HepG2 (cell line): ENCODE measurements at regions not wholly inside any gene's neighbourhood (a gene's known extent, or its start where the extent isn't known, plus 50 kb on each side); places are given as distances from the start of the nearest gene placed in this dataset.
A peak's percentile ranks its signal among the peaks of the same experiment; 100 is the strongest.

Source experiments
- ATF4 ChIP-seq, 2 experiments: fragments of 450-650 bp in 1 of 2; sonication (generic) in 1 of 2; formaldehyde crosslinking; IDR thresholded peaks; 2 replicates each; pipeline versions ENCODE4 v1.5.0 to v1.8.0; 2020 to 2022; ENCODE audit warnings: mild to moderate bottlenecking in 1 of 2, missing genetic modification reagents in 1 of 2
- E2F1 ChIP-seq: sonication (generic); formaldehyde crosslinking; IDR thresholded peaks from 2 replicates; pipeline ENCODE4 v1.5.0; 2020; ENCODE audit warnings: missing genetic modification reagents
- HMGXB4 ChIP-seq, 2 experiments: sonication (generic) in 1 of 2; formaldehyde crosslinking in 1 of 2; IDR thresholded peaks; 2 replicates each; pipeline versions ENCODE4 v1.4.0 to v1.6.1; 2018 to 2020; ENCODE audit warnings: missing genetic modification reagents in 2 of 2, borderline replicate concordance in 1 of 2, low read depth in 1 of 2, mild to moderate bottlenecking in 1 of 2, missing biosample characterization in 1 of 2
- HOXA5 ChIP-seq: sonication (generic); formaldehyde crosslinking; IDR thresholded peaks from 2 replicates; pipeline ENCODE4 v1.4.0; 2020; ENCODE audit warnings: missing genetic modification reagents
- HOXA9 ChIP-seq: sonication (generic); formaldehyde crosslinking; IDR thresholded peaks from 2 replicates; pipeline ENCODE4 v1.8.1; 2022; ENCODE audit warnings: missing genetic modification reagents, mild to moderate bottlenecking, moderate library complexity, borderline replicate concordance
- MZF1 ChIP-seq: sonication (generic); formaldehyde crosslinking; IDR thresholded peaks from 2 replicates; pipeline ENCODE4 v1.8.1; 2023; ENCODE audit warnings: mild to moderate bottlenecking, missing genetic modification reagents, borderline replicate concordance
- SETDB1 ChIP-seq: sonication (generic); formaldehyde crosslinking; IDR thresholded peaks from 2 replicates; pipeline ENCODE4 v1.5.1; 2020; ENCODE audit warnings: missing genetic modification reagents, mild to moderate bottlenecking, borderline replicate concordance
- SNAPC5 ChIP-seq: sonication (generic); formaldehyde crosslinking; IDR thresholded peaks from 2 replicates; pipeline ENCODE4 v1.8.1; 2023; ENCODE audit warnings: mild to moderate bottlenecking, missing genetic modification reagents, borderline replicate concordance
- SOX13 ChIP-seq, 3 experiments: fragments of 450-650 bp in 1 of 3; sonication (generic) in 1 of 3; formaldehyde crosslinking in 1 of 3; IDR thresholded peaks in 2 of 3; conservative IDR thresholded peaks in 1 of 3; 2 replicates each; pipeline versions ENCODE4 v1.5.0 to v1.6.1; 2016 to 2020; ENCODE audit warnings: antibody characterized with exemption in 1 of 3, mild to moderate bottlenecking in 1 of 3, missing compliant biosample characterization in 1 of 3, missing genetic modification reagents in 1 of 3, moderate library complexity in 1 of 3
- TFDP1 ChIP-seq: IDR thresholded peaks from 2 replicates; pipeline ENCODE4 v1.6.1; 2016; ENCODE audit warnings: missing compliant biosample characterization, missing genetic modification reagents, borderline replicate concordance
- ZBTB2 ChIP-seq: sonication (generic); formaldehyde crosslinking; IDR thresholded peaks from 2 replicates; pipeline ENCODE4 v1.8.0; 2022; ENCODE audit warnings: low read depth, missing genetic modification reagents
- ZBTB7B ChIP-seq: sonication (generic); formaldehyde crosslinking; IDR thresholded peaks from 2 replicates; pipeline ENCODE4 v1.4.0; 2020; ENCODE audit warnings: missing genetic modification reagents
- ZFP91 ChIP-seq: sonication (generic); formaldehyde crosslinking; IDR thresholded peaks from 2 replicates; pipeline ENCODE4 v1.9.0; 2022; ENCODE audit warnings: missing genetic modification reagents, mild to moderate bottlenecking, borderline replicate concordance
- ZNF34 ChIP-seq: sonication (generic); formaldehyde crosslinking; IDR thresholded peaks from 2 replicates; pipeline ENCODE4 v1.4.0; 2020; ENCODE audit warnings: mild to moderate bottlenecking, missing genetic modification reagents, borderline replicate concordance
- ZNF549 ChIP-seq: sonication (generic); formaldehyde crosslinking; IDR thresholded peaks from 2 replicates; pipeline ENCODE4 v1.5.0; 2020; ENCODE audit warnings: missing genetic modification reagents
- ZNF556 ChIP-seq: sonication (generic); formaldehyde crosslinking; IDR thresholded peaks from 2 replicates; pipeline ENCODE4 v1.4.0; 2020; ENCODE audit warnings: mild to moderate bottlenecking, missing genetic modification reagents, borderline replicate concordance
- ZNF660 ChIP-seq: sonication (generic); formaldehyde crosslinking; IDR thresholded peaks from 2 replicates; pipeline ENCODE4 v1.5.1; 2020; ENCODE audit warnings: mild to moderate bottlenecking, low read depth, missing genetic modification reagents, borderline replicate concordance
- ZNF747 ChIP-seq: sonication (generic); formaldehyde crosslinking; IDR thresholded peaks from 2 replicates; pipeline ENCODE4 v1.8.1; 2023; ENCODE audit warnings: missing genetic modification reagents, mild to moderate bottlenecking, borderline replicate concordance

- TF ChIP-seq SETDB1 (CRISPR knock-in tag) (no peak), HOXA5 (CRISPR knock-in tag) (peak; percentile 96), ZNF34 (CRISPR knock-in tag) (0 out of 2 replicates have a peak, but pooled peaks have one; percentile 72), ZNF747 (CRISPR knock-in tag) (no peak), ZNF660 (CRISPR knock-in tag) (no peak), ZNF556 (CRISPR knock-in tag) (no peak), ATF4 (CRISPR knock-in tag; IDR thresholded peaks at IDR 0.05) (no peak), ZNF549 (CRISPR knock-in tag) (no peak), HMGXB4 (CRISPR knock-in tag; IDR thresholded peaks at IDR 0.05; ENCODE audit: borderline replicate concordance in 1 of 2, low read depth in 1 of 2) (peak in 1 of 2 experiments; percentile 60; a peak in 2 of 4 replicates), TFDP1 (CRISPR knock-in tag) (peak; percentile 29; the same call in 1 of the 2 replicates), E2F1 (CRISPR knock-in tag) (no peak), MZF1 (CRISPR knock-in tag) (no peak), ZBTB7B (peak; percentile 97), SOX13 (IDR thresholded peaks at IDR 0.05) (peak; percentile 90), SOX13 (CRISPR knock-in tag; conservative IDR thresholded peaks at IDR 0.05 in 1 of 2, IDR thresholded peaks at IDR 0.05 in 1 of 2) (peak in 1 of 2 experiments; percentile 97; a peak in 2 of 4 replicates), ZBTB2 (CRISPR knock-in tag) (peak; percentile 62; the same call in 1 of the 2 replicates), ZFP91 (CRISPR knock-in tag) (0 out of 2 replicates have a peak, but pooled peaks have one; percentile 23), SNAPC5 (no peak), HOXA9 (CRISPR knock-in tag) (peak; percentile 67; the same call in 1 of the 2 replicates)
Observed at GRCh38 chr20:50405915-50406609, 104.1 kb upstream of the PTPN1 start (continued).
